ENCODE measurements at regions not wholly inside any gene's neighbourhood (a gene's known extent, or its start where the extent isn't known, plus 50 kb on each side); places are given as distances from the start of the nearest gene placed in this dataset.
"Not testable (repeated sequence)": the region's sequence is repeated elsewhere in the genome, so short reads cannot be mapped to it uniquely, and the experiment has no call there.

GRCh38 chr3:153397794-153398193 lies 235.8 kb downstream of the RAP2B start:
- Mint-ChIP-seq H3K4me1 (ENCODE audit: unreplicated experiment) (peaks cover 27% of the 10 kb centered on the region), H3K36me3 (ENCODE audit: unreplicated experiment) (peaks cover 4% of the 10 kb centered on the region), H3K9me3 (ENCODE audit: unreplicated experiment) (peaks cover 16% of the 10 kb centered on the region), H3K27ac (ENCODE audit: unreplicated experiment) (no peak overlapping the region), H3K4me3 (ENCODE audit: unreplicated experiment) (no peak overlapping the region), H3K27me3 (ENCODE audit: unreplicated experiment) (no peaks in the 10 kb centered on the region)
- TF ChIP-seq CTCF (IDR thresholded peaks at IDR 0.05): no peak
- DNase-seq (ENCODE audit: extremely low spot score, unreplicated experiment): no peak

DNA sequence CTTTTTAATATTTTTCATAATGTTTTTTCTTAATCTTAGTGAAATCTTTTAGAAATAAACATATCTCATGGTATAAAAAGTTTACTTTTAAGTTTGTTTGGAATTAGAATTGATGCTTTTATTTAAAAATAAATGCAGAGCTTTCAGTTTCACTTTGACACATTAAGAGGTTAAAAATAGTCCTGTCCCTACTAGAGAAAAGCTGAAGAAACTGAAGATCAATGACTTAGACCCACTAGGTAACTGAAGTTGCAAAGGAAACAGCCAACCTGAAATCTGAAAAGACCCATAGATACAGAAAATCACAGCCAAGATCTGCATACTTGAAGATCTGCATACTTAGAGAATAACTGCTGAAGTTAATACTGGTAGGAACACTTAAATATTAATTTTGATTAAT lies 237.6 kb downstream of the RAP2B start:
- no peak for TF ChIP-seq CTCF (IDR thresholded peaks at IDR 0.05)
- DNase-seq (ENCODE audit: extremely low spot score, unreplicated experiment): no peak
- Mint-ChIP-seq H3K27me3 (ENCODE audit: unreplicated experiment) (no peaks in the 10 kb centered on the region), H3K4me1 (ENCODE audit: unreplicated experiment) (peaks cover 27% of the 10 kb centered on the region), H3K27ac (ENCODE audit: unreplicated experiment) (no peak overlapping the region), H3K36me3 (ENCODE audit: unreplicated experiment) (no peaks in the 10 kb centered on the region), H3K9me3 (ENCODE audit: unreplicated experiment) (no peaks in the 10 kb centered on the region), H3K4me3 (ENCODE audit: unreplicated experiment) (no peak overlapping the region)

GRCh38 chr3:153400641-153401040 lies 238.6 kb downstream of the RAP2B start:
- no peak overlapping the region for H3K27ac Mint-ChIP-seq (ENCODE audit: unreplicated experiment)
- no peaks in the 10 kb centered on the region for H3K27me3 Mint-ChIP-seq (ENCODE audit: unreplicated experiment)
- no peak for DNase-seq (ENCODE audit: extremely low spot score, unreplicated experiment)
- peaks cover 27% of the 10 kb centered on the region for H3K4me1 Mint-ChIP-seq (ENCODE audit: unreplicated experiment)
- no peaks in the 10 kb centered on the region for H3K9me3 Mint-ChIP-seq (ENCODE audit: unreplicated experiment)
- TF ChIP-seq CTCF (IDR thresholded peaks at IDR 0.05): no peak
- H3K4me3 Mint-ChIP-seq (ENCODE audit: unreplicated experiment): no peak overlapping the region
- H3K36me3 Mint-ChIP-seq (ENCODE audit: unreplicated experiment): no peaks in the 10 kb centered on the region

- TF ChIP-seq CTCF (IDR thresholded peaks at IDR 0.05): no peak
- H3K4me1 Mint-ChIP-seq (ENCODE audit: unreplicated experiment): peaks cover 12% of the 10 kb centered on the region
- no peaks in the 10 kb centered on the region for H3K9me3 Mint-ChIP-seq (ENCODE audit: unreplicated experiment)
- no peak overlapping the region for H3K4me3 Mint-ChIP-seq (ENCODE audit: unreplicated experiment)
- H3K27ac Mint-ChIP-seq (ENCODE audit: unreplicated experiment): no peak overlapping the region
- H3K27me3 Mint-ChIP-seq (ENCODE audit: unreplicated experiment): no peaks in the 10 kb centered on the region
- H3K36me3 Mint-ChIP-seq (ENCODE audit: unreplicated experiment): no peaks in the 10 kb centered on the region
- DNase-seq (ENCODE audit: extremely low spot score, unreplicated experiment): no peak
Measured at GRCh38 chr3:153404157-153404556, 242.1 kb downstream of the RAP2B start.

DNA sequence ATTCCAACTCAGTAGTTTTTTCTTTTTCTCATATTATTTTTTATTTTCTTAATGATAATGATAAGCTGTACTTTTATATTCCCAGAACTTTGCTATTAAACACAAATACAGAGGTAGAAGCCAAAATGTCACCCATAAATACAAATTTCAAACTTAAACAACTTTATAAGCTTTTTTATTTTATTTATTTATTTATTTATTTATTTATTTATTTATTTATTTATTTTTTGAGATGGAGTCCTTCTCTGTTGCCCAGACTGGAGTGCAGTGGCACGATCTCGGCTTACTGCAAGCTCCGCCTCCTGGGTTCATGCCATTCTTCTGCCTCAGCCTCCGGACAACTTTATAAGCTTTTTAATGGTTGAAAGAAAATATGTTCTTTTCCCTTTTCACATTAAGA lies 243.3 kb downstream of the RAP2B start:
- H3K27ac Mint-ChIP-seq (ENCODE audit: unreplicated experiment); H3K9me3 Mint-ChIP-seq (ENCODE audit: unreplicated experiment); H3K4me1 Mint-ChIP-seq (ENCODE audit: unreplicated experiment); H3K36me3 Mint-ChIP-seq (ENCODE audit: unreplicated experiment); DNase-seq (ENCODE audit: extremely low spot score, unreplicated experiment); H3K27me3 Mint-ChIP-seq (ENCODE audit: unreplicated experiment); H3K4me3 Mint-ChIP-seq (ENCODE audit: unreplicated experiment): not testable (repeated sequence)

DNA sequence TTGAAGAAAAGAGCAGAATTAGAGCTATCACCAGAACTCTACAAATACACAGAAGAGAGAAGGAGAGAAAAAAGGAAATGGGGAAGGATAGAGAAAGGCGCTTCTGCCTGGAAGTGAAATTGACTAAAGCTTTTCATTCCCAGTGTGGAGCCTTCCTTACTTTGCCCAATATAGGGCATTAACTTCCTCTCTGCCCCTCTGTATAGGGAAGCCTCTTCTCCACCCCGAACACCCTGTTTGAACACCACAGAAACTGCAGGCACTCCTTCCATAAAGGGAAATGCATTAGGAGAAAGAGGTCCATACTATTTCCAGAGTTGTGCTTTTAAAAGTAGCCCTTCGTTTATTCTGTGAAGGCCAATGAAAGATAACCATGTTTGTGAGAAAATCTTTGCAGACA lies 248.5 kb downstream of the RAP2B start:
- H3K4me1 Mint-ChIP-seq (ENCODE audit: unreplicated experiment): peaks cover 4% of the 10 kb centered on the region
- no peaks in the 10 kb centered on the region for H3K36me3 Mint-ChIP-seq (ENCODE audit: unreplicated experiment)
- peaks cover 3% of the 10 kb centered on the region for H3K9me3 Mint-ChIP-seq (ENCODE audit: unreplicated experiment)
- no peak for DNase-seq (ENCODE audit: extremely low spot score, unreplicated experiment)
- H3K27ac Mint-ChIP-seq (ENCODE audit: unreplicated experiment): no peak overlapping the region
- H3K4me3 Mint-ChIP-seq (ENCODE audit: unreplicated experiment): no peak overlapping the region
- peaks cover 12% of the 10 kb centered on the region for H3K27me3 Mint-ChIP-seq (ENCODE audit: unreplicated experiment)
- TF ChIP-seq CTCF (IDR thresholded peaks at IDR 0.05): no peak
